ENCODE measurements at regions not wholly inside any gene's neighbourhood (a gene's known extent, or its start where the extent isn't known, plus 50 kb on each side); places are given as distances from the start of the nearest gene placed in this dataset.
"Not testable (repeated sequence)": the region's sequence is repeated elsewhere in the genome, so short reads cannot be mapped to it uniquely, and the experiment has no call there.

DNA sequence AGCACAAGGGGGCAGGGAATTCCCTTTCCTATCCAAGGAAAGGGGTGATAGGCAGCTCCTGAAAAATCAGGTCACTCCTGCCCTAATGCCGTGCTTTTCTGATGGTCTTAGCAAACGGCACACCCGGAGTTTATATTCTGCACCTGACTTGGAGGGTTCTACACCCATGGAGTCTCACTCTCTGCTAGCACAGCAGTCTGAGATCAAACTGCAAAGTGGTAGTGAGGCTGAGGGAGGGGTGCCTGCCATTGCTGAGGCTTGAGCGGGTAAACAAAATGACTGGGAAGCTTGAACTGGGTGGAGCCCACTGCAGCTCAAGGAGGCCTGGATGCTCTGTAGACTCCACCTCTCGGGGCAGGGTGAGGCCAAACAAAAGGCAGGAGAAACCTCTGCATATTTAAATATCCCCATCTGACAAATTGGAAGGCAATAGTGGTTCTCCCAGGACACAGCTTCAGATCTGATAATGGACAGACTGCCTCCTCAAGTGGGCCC lies 194.7 kb downstream of the OR4A47 start (continued):
- TF ChIP-seq, protein P1, sequence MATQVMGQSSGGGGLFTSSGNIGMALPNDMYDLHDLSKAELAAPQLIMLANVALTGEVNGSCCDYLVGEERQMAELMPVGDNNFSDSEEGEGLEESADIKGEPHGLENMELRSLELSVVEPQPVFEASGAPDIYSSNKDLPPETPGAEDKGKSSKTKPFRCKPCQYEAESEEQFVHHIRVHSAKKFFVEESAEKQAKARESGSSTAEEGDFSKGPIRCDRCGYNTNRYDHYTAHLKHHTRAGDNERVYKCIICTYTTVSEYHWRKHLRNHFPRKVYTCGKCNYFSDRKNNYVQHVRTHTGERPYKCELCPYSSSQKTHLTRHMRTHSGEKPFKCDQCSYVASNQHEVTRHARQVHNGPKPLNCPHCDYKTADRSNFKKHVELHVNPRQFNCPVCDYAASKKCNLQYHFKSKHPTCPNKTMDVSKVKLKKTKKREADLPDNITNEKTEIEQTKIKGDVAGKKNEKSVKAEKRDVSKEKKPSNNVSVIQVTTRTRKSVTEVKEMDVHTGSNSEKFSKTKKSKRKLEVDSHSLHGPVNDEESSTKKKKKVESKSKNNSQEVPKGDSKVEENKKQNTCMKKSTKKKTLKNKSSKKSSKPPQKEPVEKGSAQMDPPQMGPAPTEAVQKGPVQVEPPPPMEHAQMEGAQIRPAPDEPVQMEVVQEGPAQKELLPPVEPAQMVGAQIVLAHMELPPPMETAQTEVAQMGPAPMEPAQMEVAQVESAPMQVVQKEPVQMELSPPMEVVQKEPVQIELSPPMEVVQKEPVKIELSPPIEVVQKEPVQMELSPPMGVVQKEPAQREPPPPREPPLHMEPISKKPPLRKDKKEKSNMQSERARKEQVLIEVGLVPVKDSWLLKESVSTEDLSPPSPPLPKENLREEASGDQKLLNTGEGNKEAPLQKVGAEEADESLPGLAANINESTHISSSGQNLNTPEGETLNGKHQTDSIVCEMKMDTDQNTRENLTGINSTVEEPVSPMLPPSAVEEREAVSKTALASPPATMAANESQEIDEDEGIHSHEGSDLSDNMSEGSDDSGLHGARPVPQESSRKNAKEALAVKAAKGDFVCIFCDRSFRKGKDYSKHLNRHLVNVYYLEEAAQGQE (IDR thresholded peaks at IDR 0.05; ENCODE audit: unreplicated experiment), result no peak
- TF ChIP-seq ZNF114 (CRISPR knock-in tag; IDR thresholded peaks at IDR 0.05), result no peak

DNA sequence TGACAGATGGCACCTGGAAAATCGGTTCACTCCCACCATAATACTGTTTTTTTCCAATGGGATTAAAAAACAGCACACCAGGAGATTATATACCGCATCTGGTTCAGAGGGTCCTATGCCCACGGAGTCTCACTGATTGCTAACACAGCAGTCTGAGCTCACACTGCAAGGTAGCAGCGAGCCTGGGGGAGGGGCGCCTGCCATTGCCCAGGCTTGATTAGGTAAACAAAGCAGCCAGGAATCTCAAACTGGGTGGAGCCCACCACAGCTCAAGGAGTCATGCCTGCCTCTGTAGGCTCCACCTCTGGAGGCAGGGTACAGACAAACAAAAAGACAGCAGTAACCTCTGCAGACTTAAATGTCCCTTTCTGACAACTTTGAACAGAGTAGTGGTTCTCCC lies 240.9 kb downstream of the OR4A47 start:
- not testable (repeated sequence) for H3K9me2 ChIP-seq (ENCODE audit: insufficient read depth); H4K20me1 ChIP-seq (replicated peaks; ENCODE audit: insufficient read depth); H3K27me3 ChIP-seq (ENCODE audit: insufficient read depth); H3K27me3 Mint-ChIP-seq (ENCODE audit: insufficient read depth, low read depth, poor library complexity); H3K4me1 Mint-ChIP-seq; H2AFZ ChIP-seq; H3K4me3 Mint-ChIP-seq; DNase-seq (ENCODE audit: low spot score); H3K4me2 ChIP-seq; H3K4me1 ChIP-seq (ENCODE audit: insufficient read depth); H3F3A ChIP-seq (replicated peaks; ENCODE audit: low read depth); ATAC-seq; H3K4me3 ChIP-seq; H3K36me3 ChIP-seq (ENCODE audit: insufficient read depth); H3K27ac ChIP-seq (ENCODE audit: low read depth); H3K27ac Mint-ChIP-seq; H3K79me2 ChIP-seq (replicated peaks; ENCODE audit: insufficient read depth)
- peaks cover 30% of the 10 kb centered on the region for H3K36me3 Mint-ChIP-seq (ENCODE audit: low read depth)
- H3K9me3 Mint-ChIP-seq, result peaks cover 99% of the 10 kb centered on the region

DNA sequence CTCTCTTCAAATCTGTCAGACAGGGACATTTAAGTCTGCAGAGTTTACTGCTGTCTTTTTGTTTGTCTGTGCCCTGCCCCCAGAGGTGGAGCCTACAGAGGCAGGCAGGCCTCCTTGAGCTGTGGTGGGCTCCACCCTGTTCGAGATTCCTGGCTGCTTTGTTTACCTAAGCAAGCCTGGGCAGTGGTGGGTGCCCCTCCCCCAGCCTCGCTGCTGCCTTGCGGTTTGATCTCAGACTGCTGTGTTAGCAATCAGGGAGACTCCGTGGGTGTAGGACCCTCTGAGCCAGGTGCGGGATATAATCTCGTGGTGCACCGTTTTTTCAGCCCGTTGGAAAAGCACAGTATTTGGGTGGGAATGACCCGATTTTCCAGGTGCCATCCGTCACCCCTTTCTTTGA lies 233.6 kb downstream of the TRIM51G start:
- ATAC-seq, H2AFZ ChIP-seq: not testable (repeated sequence)
- H3K9me3 Mint-ChIP-seq, result peaks cover 63% of the 10 kb centered on the region

More for the DNA sequence above, 233.6 kb downstream of the TRIM51G start:
- H3F3A ChIP-seq (replicated peaks; ENCODE audit: low read depth); H4K20me1 ChIP-seq (replicated peaks; ENCODE audit: insufficient read depth); H3K4me1 ChIP-seq (ENCODE audit: insufficient read depth); H3K27me3 Mint-ChIP-seq (ENCODE audit: insufficient read depth, low read depth, poor library complexity); H3K4me3 ChIP-seq; H3K9me2 ChIP-seq (ENCODE audit: insufficient read depth); H3K4me3 Mint-ChIP-seq; H3K4me2 ChIP-seq; DNase-seq (ENCODE audit: low spot score); H3K4me1 Mint-ChIP-seq; H3K27ac Mint-ChIP-seq; H3K27ac ChIP-seq (ENCODE audit: low read depth); H3K36me3 ChIP-seq (ENCODE audit: insufficient read depth); H3K27me3 ChIP-seq (ENCODE audit: insufficient read depth); H3K79me2 ChIP-seq (replicated peaks; ENCODE audit: insufficient read depth): not testable (repeated sequence)
- H3K36me3 Mint-ChIP-seq (ENCODE audit: low read depth), result peaks cover 15% of the 10 kb centered on the region; the same call in 2 of the 3 replicates

All from GM23338 (cell line).